DMS153 (cell line): ENCODE measurements at regions not wholly inside any gene's neighbourhood (a gene's known extent, or its start where the extent isn't known, plus 50 kb on each side); places are given as distances from the start of the nearest gene placed in this dataset.

Experiments
- DNase-seq: peaks from one replicate; lab custom pipeline; 2025; lab: John Stamatoyannopoulos, UW

GRCh38 chr5:110356677-110357076 lies 369.8 kb downstream of the TMEM232 start:
- DNase-seq: no peak

DNA sequence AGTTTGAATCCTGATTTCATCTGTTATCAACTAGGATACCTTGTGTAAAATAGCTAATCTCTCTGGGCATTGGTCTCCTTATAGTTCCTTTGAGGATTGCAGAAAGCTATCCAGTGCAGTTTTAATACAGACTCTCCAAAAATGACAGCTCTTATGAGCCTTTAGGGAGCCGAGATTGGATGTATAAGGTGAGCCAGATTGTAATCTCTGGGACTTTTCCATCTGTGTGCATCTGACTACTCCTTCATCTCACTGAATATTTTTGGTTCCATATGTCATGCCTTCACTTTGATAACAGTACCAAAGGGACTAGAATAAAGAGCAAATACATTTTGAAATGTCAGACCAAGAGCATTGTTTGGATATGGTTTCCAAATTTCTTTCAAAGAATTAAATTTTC lies 367.2 kb downstream of the TMEM232 start:
- DNase-seq: no peak

GRCh38 chr5:110361471-110361870 lies 365.0 kb downstream of the TMEM232 start:
- DNase-seq: no peak

DNA sequence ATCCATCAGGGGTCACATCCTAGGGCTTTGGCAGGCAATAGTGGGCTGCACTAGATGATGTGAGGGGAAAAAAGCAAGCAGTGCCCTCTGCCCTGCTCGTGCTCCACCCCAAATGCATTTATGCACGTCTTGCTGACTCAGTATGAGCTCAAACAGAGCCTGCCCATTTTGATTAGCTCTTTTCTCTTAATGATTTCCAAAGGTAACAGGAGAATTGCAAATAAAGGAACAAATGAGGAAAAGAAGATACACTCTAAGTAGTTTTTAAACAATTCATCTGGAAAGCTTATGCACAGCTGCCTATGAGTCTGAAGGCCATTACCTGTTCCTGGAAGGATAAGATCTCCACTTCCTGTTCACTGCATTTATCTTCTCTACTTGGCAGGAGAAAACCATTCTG lies 364.2 kb downstream of the TMEM232 start:
- DNase-seq: no peak

GRCh38 chr5:110366716-110367115 lies 359.8 kb downstream of the TMEM232 start:
- no peak for DNase-seq
